OCI-LY3 (cell line): ENCODE measurements at regions not wholly inside any gene's neighbourhood (a gene's known extent, or its start where the extent isn't known, plus 50 kb on each side); places are given as distances from the start of the nearest gene placed in this dataset.

ENCODE experiments used
- H2AFZ ChIP-seq: fragments of 200-600, 300-600 bp; shearing (Covaris generic); 2 replicates; pipeline ENCODE4 v1.6.0; 2014; ENCODE audit warnings: antibody characterized with exemption, low read depth, low read length
- H3K27ac ChIP-seq: fragments of 200-600, 300-600 bp; sonication (generic); 2 replicates; pipeline ENCODE4 v1.5.1; 2014; ENCODE audit warnings: mild to moderate bottlenecking, low read length, moderate library complexity, mixed read lengths
- H3K27me3 ChIP-seq: fragments of 200-600, 300-600 bp; sonication (generic); 2 replicates; pipeline ENCODE4 v1.6.1; 2014; ENCODE audit warnings: low read depth, low read length, mixed read lengths
- H3K36me3 ChIP-seq: fragments of 200-600, 300-600 bp; sonication (generic); replicated peaks from 2 replicates; pipeline ENCODE3; 2014; ENCODE audit warnings: low read depth, low read length, mixed read lengths
- H3K4me1 ChIP-seq: fragments of 300-600, 200-600 bp; sonication (generic); 2 replicates; pipeline ENCODE4 v1.6.1; 2014; ENCODE audit warnings: low read length, mixed read lengths
- H3K4me2 ChIP-seq: fragments of 200-600, 300-600 bp; sonication (generic); 2 replicates; pipeline ENCODE4 v1.6.1; 2014; ENCODE audit warnings: low read length, mixed read lengths
- H3K4me3 ChIP-seq: fragments of 300-600, 200-600 bp; sonication (generic); 2 replicates; pipeline ENCODE4 v1.5.1; 2014; ENCODE audit warnings: antibody characterized with exemption, mild to moderate bottlenecking, low read length, moderate library complexity
- H3K79me2 ChIP-seq: fragments of 300-600, 200-600 bp; shearing (Covaris generic); 2 replicates; pipeline ENCODE4 v1.6.1; 2014; ENCODE audit warnings: mild to moderate bottlenecking, low read length, mixed read lengths
- H3K9ac ChIP-seq: fragments of 300-600, 200-600 bp; shearing (Covaris generic); 2 replicates; pipeline ENCODE4 v1.6.0; 2014; ENCODE audit warnings: mild to moderate bottlenecking, low read length, moderate library complexity
- H3K9me3 ChIP-seq: fragments of 200-600, 300-600 bp; shearing (Covaris generic); 2 replicates; pipeline ENCODE4 v1.6.1; 2014; ENCODE audit warnings: low read length, mixed read lengths; ENCODE audit not compliant: insufficient read depth
- H4K20me1 ChIP-seq: fragments of 200-600, 300-600 bp; sonication (generic); 2 replicates; pipeline ENCODE4 v1.6.1; 2016; ENCODE audit warnings: low read length, mixed read lengths; ENCODE audit not compliant: insufficient read depth
- EZH2phosphoT487 ChIP-seq: fragments of 200-600 bp; shearing (Covaris generic); IDR thresholded peaks from 2 replicates; pipeline ENCODE4 v1.6.1; 2018; ENCODE audit warnings: antibody characterized with exemption, mixed run types, low read depth
- TF ChIP-seq, protein P1 (sequence below): fragments of 200-600, 300-600 bp; sonication (generic); IDR thresholded peaks from 2 replicates; pipeline ENCODE4 v1.5.1; 2014; ENCODE audit warnings: antibody characterized with exemption, low read length, low read depth

DNA sequence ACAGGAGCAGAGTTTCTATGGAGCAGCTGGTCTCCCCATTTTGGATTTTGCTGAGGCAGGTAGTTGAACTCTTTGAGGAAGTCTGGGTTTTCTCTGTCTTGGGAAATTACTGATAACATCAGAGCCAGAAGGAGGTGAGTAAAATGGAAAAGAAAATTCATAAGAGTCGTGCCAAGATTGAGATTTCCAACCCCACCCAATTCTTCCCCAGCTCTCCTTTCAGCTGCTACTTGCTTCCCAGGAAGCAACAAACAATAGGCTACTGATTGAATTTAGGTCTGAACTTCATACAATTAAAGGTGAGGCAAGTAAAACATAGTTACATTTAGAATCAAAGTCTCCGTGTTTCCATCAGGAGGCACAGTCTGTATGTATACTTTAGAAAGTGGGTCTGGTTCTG lies 54.6 kb upstream of the EOLA2 start:
- H3K9me3 ChIP-seq: no peaks in the 10 kb centered on the region
- no peak overlapping the region for H3K4me2 ChIP-seq
- H3K27me3 ChIP-seq: no peaks in the 10 kb centered on the region
- H3K4me3 ChIP-seq: no peak overlapping the region
- peaks cover 6% of the 10 kb centered on the region for H3K36me3 ChIP-seq
- no peaks in the 10 kb centered on the region for H3K79me2 ChIP-seq
- H4K20me1 ChIP-seq: no peaks in the 10 kb centered on the region
- peaks cover 20% of the 10 kb centered on the region for H3K4me1 ChIP-seq
- no peak overlapping the region for H2AFZ ChIP-seq
- H3K27ac ChIP-seq: no peak overlapping the region
- TF ChIP-seq, protein P1, sequence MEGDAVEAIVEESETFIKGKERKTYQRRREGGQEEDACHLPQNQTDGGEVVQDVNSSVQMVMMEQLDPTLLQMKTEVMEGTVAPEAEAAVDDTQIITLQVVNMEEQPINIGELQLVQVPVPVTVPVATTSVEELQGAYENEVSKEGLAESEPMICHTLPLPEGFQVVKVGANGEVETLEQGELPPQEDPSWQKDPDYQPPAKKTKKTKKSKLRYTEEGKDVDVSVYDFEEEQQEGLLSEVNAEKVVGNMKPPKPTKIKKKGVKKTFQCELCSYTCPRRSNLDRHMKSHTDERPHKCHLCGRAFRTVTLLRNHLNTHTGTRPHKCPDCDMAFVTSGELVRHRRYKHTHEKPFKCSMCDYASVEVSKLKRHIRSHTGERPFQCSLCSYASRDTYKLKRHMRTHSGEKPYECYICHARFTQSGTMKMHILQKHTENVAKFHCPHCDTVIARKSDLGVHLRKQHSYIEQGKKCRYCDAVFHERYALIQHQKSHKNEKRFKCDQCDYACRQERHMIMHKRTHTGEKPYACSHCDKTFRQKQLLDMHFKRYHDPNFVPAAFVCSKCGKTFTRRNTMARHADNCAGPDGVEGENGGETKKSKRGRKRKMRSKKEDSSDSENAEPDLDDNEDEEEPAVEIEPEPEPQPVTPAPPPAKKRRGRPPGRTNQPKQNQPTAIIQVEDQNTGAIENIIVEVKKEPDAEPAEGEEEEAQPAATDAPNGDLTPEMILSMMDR: no peak
- TF ChIP-seq EZH2phosphoT487: no peak
- no peak overlapping the region for H3K9ac ChIP-seq

DNA sequence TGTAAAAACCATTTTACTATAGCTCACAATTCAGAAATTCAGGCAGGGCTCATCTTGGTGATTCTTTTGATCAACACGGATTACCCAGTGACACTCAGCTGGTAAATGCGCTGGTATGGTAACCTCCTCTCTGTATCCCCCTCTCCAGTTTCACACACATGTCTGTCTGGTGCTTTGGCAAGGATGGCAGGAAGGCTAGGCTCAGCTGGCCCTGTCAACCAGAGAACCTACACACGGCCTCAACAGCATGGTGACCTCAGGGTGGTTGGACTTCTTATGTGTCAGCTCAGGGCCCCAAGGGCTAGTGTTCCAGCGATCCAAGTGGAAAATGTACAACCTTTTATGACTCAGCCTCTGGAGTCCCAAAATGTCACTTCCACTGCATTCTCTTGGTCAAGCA lies 55.7 kb upstream of the EOLA2 start:
- Histone ChIP-seq H4K20me1 (no peaks in the 10 kb centered on the region), H3K9ac (no peak overlapping the region), H3K27me3 (no peaks in the 10 kb centered on the region), H3K9me3 (no peaks in the 10 kb centered on the region), H3K4me3 (no peak overlapping the region), H3K4me2 (no peak overlapping the region), H2AFZ (no peak overlapping the region), H3K27ac (no peak overlapping the region), H3K4me1 (peaks cover 11% of the 10 kb centered on the region; the same call in 1 of the 2 replicates), H3K79me2 (no peaks in the 10 kb centered on the region), H3K36me3 (peaks cover 9% of the 10 kb centered on the region)
- TF ChIP-seq, protein P1: no peak
- TF ChIP-seq EZH2phosphoT487: no peak

DNA sequence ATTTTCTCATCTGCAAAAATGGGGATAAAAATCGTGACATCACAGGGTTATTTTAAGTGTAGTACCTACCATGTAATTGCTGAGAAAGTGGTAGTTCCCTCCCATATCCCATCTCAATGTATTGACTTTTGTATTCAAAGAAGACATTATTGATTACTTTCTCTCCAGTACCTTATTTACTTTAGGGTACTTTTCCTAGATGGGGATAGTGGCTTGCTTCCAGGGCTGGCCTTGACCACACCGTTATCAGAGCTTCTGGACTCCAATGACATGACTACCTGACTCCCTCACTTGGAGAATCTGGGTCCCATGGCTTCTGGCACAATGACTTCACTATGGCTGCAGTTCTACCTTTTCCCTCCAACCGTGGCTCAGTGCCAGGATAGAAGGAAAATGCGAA lies 58.2 kb upstream of the EOLA2 start:
- Histone ChIP-seq H3K27me3 (no peaks in the 10 kb centered on the region), H3K4me2 (no peak overlapping the region), H2AFZ (no peak overlapping the region), H4K20me1 (no peaks in the 10 kb centered on the region), H3K27ac (no peak overlapping the region), H3K79me2 (no peaks in the 10 kb centered on the region), H3K36me3 (peaks cover 9% of the 10 kb centered on the region), H3K4me3 (no peak overlapping the region), H3K9me3 (no peaks in the 10 kb centered on the region), H3K4me1 (peaks cover 11% of the 10 kb centered on the region; the same call in 1 of the 2 replicates), H3K9ac (no peak overlapping the region)
- TF ChIP-seq EZH2phosphoT487: no peak
- TF ChIP-seq, protein P1: no peak

DNA sequence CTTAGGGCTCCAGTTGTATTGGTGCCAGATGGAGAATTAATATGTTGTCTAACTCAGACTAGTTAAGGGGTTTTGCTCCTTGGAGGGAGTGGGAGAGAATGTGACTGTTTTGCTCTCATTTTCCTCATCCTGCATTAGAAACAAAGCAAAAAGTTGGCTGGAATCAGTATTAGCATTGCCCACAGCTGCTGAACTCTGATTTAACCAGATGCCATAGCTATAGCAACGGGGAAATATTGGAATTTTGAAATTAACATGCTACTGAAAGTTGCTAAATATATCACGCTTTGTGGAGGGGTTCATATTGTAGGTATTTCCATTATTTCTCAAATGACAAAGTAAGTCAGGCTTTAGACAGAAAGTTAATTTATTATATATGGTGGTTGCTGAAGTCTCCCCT lies 66.7 kb upstream of the EOLA2 start:
- no peaks in the 10 kb centered on the region for H3K79me2 ChIP-seq
- H2AFZ ChIP-seq: no peak overlapping the region
- no peak overlapping the region for H3K4me3 ChIP-seq
- H3K9ac ChIP-seq: no peak overlapping the region
- H3K4me2 ChIP-seq: no peak overlapping the region
- no peaks in the 10 kb centered on the region for H3K9me3 ChIP-seq
- H3K36me3 ChIP-seq: no peaks in the 10 kb centered on the region
- no peak overlapping the region for H3K27ac ChIP-seq
- TF ChIP-seq, protein P1: no peak
- H4K20me1 ChIP-seq: no peaks in the 10 kb centered on the region
- no peaks in the 10 kb centered on the region for H3K27me3 ChIP-seq
- peaks cover 5% of the 10 kb centered on the region; the same call in 1 of the 2 replicates for H3K4me1 ChIP-seq
